Effector memory CD4-positive, alpha-beta T cell (primary cell): ENCODE measurements at regions not wholly inside any gene's neighbourhood (a gene's known extent, or its start where the extent isn't known, plus 50 kb on each side); places are given as distances from the start of the nearest gene placed in this dataset.

Source experiments
- DNase-seq, 3 donors: peaks; one replicate each; pipeline ENCODE4 v3.0.0-alpha.2; 2020
- H3K27ac ChIP-seq: 2 replicates; pipeline ENCODE4 v1.7.0; 2013; ENCODE audit warnings: mild to moderate bottlenecking, low read length, moderate library complexity; ENCODE audit not compliant: insufficient read depth, poor library complexity, severe bottlenecking
- H3K27me3 ChIP-seq: replicated peaks from 2 replicates; pipeline ENCODE4 v1.7.0; 2013; ENCODE audit warnings: mild to moderate bottlenecking, low read length; ENCODE audit not compliant: insufficient read depth, control insufficient read depth, poor library complexity, severe bottlenecking
- H3K36me3 ChIP-seq: 2 replicates; pipeline ENCODE4 v1.7.0; 2013; ENCODE audit warnings: mild to moderate bottlenecking, low read length, moderate library complexity; ENCODE audit not compliant: control insufficient read depth, insufficient read depth
- H3K4me1 ChIP-seq: 2 replicates; pipeline ENCODE4 v1.7.0; 2013; ENCODE audit warnings: low read length, mild to moderate bottlenecking; ENCODE audit not compliant: control insufficient read depth, insufficient read depth, poor library complexity, severe bottlenecking
- H3K4me3 ChIP-seq: 2 replicates; pipeline ENCODE4 v1.7.0; 2013; ENCODE audit warnings: low read length, low read depth, mild to moderate bottlenecking; ENCODE audit not compliant: insufficient read depth, poor library complexity, severe bottlenecking
- H3K9me3 ChIP-seq: 2 replicates; pipeline ENCODE4 v1.7.0; 2013; ENCODE audit warnings: mild to moderate bottlenecking, low read length, moderate library complexity; ENCODE audit not compliant: control insufficient read depth

DNA sequence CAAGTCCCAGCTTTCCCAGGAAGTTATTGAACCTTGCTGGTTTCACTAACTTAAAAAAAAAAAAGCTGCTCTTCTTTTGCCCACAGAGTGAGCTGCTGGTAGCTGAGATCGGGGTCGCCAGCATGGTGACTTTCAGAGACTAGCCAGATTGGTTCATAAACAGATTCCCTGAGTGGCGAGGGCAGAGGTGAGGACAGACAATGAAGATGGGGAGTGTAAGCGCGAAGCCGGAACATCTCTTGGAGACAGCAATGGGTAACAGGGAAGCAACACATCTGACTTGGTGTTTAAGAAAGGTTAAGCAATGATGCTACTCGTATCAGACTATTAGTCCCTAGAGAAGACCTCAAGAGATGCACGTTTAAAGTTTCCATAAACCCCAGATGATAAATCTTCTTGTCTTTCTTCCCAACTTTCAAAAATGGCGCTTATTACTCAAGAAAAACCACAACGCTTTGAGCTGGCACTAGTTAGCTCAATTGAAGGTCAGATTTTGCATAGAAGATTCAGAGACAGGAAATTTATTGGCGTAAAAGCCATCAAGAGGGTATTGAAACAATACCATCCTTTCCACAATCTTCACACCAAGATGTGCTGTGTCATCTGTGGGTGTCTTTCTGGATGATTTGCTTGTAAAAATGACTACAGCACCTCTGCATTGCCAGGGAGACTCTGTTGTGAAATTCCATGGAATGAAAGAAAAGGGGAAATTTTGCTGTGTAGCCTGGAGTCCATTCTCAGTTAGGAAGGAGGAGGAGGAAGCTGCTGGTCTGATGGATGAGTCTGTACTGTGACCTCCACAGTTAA, 193.1 kb upstream of the CXCR4 start:
- no peaks in the 10 kb centered on the region for H3K4me1 ChIP-seq

DNA sequence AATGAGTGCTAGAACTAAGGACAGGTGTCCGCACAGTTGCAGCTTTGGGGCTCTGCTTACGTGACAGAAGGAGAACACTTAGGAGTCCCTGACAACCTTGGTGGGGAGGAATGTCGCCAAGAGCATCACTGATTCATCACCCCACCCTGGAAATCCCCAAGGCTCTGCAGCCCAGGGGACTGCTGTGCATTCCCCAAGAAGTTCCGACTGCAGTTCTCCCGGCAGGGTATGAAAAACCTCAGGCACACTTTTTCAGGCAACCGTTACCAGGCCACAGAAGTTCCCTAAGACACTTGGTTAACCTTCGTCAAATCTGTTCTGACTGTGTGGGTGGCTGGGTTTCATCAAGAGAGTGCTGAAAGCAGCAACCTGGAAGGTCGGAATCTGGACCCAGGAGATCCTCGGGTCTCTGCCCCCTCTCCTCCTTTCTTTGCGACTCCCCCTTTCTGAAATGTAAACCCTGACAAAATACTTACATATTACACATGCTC, 192.1 kb upstream of the CXCR4 start:
- Histone ChIP-seq H3K9me3 (no peaks in the 10 kb centered on the region), H3K4me1 (peaks cover 2% of the 10 kb centered on the region), H3K27ac (no peak overlapping the region), H3K36me3 (no peaks in the 10 kb centered on the region), H3K27me3 (no peaks in the 10 kb centered on the region), H3K4me3 (no peak overlapping the region)
- peak in 2 of 3 donors; percentile 5 to 6 for DNase-seq

More for the DNA sequence above, 193.1 kb upstream of the CXCR4 start:
- Histone ChIP-seq H3K27me3 (no peaks in the 10 kb centered on the region), H3K9me3 (no peaks in the 10 kb centered on the region), H3K27ac (no peak overlapping the region), H3K36me3 (no peaks in the 10 kb centered on the region), H3K4me3 (no peak overlapping the region)
- DNase-seq = no peak

DNA sequence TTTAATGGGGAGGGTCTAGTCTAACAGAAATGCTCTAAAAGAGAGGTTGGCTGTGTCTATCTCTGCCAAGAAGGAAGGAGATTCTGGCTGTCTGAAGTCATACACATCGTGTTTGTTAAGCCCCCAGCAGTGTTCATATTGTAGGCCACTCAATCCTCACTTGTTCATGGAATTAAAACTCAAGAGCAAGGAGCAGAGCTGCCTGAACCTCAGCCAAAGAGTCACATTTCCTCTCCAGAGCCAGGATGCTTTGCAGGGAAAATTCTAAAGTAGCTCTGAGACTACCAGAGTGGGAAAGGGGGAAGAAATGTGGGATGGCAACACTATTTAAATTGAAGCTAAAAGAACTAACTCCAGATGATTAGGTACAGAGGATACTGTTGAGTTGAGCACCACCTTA, 190.7 kb upstream of the CXCR4 start:
- H3K4me1 ChIP-seq = peaks cover 2% of the 10 kb centered on the region
- no peak for DNase-seq
- no peaks in the 10 kb centered on the region for H3K9me3 ChIP-seq
- H3K36me3 ChIP-seq = no peaks in the 10 kb centered on the region
- H3K27me3 ChIP-seq = no peaks in the 10 kb centered on the region
- no peak overlapping the region for H3K4me3 ChIP-seq
- H3K27ac ChIP-seq = no peak overlapping the region

DNA sequence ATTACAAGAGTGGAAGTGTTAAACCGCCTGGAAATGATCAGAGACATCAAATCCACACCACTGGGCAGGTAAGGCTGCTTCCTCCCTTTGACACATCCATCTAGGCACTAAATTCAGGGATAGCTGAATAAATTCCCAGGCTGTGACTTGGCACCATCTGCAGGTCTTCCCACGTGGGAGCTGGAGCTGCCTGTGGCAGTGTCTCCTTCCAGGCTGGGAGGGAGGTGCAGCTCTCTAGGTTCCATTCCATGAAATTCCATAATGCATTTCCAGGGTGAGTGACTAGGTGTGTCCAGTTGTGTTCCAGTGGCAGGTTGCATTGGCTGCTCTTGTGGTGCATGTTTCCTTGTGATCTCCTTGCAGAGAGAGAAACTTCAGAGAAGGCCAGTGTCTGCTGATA, 188.9 kb upstream of the CXCR4 start:
- peaks cover 2% of the 10 kb centered on the region for H3K4me1 ChIP-seq
- H3K9me3 ChIP-seq = no peaks in the 10 kb centered on the region
- no peak for DNase-seq

DNA sequence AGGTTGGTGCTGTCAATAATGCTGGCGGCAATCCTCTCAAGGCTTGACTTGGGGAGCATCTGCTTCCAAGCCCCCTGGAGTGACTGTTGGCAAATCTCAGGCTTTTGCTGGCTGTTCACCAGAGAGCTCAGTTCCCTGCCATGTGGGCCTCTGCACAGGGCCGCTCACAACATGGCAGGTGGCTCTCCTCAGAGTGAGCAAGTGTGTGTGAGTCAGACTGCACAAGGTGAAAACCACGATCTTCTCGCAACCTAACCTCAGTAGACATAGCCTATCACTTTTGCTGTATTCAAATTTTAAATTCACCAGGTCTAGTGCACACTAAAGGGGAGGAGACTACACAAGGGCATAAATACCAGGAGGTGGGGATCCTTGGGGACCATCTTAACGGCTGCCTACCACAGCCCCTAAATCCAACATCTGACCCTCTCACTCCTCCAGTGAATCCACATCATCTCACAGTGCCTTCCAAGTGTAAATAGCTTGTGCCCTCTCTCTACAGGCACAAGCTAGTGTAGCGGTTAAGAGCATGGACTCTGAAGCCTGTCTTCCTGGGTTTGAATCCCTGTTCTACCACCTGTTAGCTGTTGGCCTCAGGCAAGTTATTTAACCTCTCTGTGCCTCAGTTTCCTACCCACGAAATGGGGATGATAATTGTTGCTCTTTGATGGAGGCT, 187.7 kb upstream of the CXCR4 start:
- Histone ChIP-seq H3K36me3 (no peaks in the 10 kb centered on the region), H3K4me3 (no peak overlapping the region), H3K27ac (no peak overlapping the region), H3K4me1 (peaks cover 2% of the 10 kb centered on the region), H3K9me3 (no peaks in the 10 kb centered on the region), H3K27me3 (no peaks in the 10 kb centered on the region)
- peak in 2 of 3 donors; percentile 5 to 13 for DNase-seq

More for the DNA sequence above, 188.9 kb upstream of the CXCR4 start:
- Histone ChIP-seq H3K4me3 (no peak overlapping the region), H3K27me3 (no peaks in the 10 kb centered on the region), H3K36me3 (no peaks in the 10 kb centered on the region), H3K27ac (no peak overlapping the region)

DNA sequence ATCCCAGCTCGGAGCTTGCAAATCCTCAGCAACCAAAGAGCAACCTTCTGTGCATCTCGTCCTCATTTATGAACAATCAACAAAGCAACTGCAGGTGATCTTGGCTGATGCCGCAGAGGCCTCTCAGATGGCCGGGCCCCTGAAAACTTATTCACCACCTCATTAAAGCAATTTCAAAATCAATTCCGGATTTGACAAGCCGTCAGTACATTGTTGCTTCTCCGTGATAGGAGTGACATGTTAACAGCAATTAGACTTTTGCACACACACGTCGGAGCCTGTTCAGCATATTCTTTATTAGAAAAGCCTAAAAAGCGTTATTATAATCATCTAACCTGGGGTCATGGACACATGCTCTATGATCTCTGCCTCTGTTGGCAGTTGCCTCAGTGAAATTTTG, 183.1 kb upstream of the CXCR4 start:
- Histone ChIP-seq H3K4me1 (peaks cover 2% of the 10 kb centered on the region), H3K27ac (no peak overlapping the region), H3K27me3 (no peaks in the 10 kb centered on the region), H3K9me3 (no peaks in the 10 kb centered on the region), H3K4me3 (no peak overlapping the region), H3K36me3 (no peaks in the 10 kb centered on the region)
- no peak for DNase-seq

DNA sequence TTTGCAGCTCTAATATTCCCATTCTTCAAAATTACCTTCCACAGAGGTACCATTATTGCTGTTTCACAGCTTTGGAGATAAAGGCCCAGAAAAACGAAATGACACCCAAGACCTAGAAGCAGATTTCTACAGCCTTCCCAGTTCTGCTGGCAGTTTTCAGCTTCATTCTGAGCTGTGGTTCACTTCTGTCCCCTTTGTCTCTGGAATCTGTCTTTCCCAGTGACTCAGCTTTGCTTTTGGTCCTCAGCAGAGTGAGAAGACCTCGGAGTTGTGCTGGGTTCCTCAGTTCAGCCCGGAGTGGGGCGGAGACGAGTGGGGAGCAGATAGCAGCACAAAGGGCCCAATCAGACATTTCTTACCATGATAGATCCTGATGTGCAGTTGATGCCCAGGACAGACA, 180.7 kb upstream of the CXCR4 start:
- H3K27ac ChIP-seq = no peak overlapping the region
- H3K9me3 ChIP-seq = no peaks in the 10 kb centered on the region
- H3K27me3 ChIP-seq = no peaks in the 10 kb centered on the region
- H3K4me3 ChIP-seq = no peak overlapping the region
- no peak for DNase-seq
- H3K4me1 ChIP-seq = no peaks in the 10 kb centered on the region
- no peaks in the 10 kb centered on the region for H3K36me3 ChIP-seq

DNA sequence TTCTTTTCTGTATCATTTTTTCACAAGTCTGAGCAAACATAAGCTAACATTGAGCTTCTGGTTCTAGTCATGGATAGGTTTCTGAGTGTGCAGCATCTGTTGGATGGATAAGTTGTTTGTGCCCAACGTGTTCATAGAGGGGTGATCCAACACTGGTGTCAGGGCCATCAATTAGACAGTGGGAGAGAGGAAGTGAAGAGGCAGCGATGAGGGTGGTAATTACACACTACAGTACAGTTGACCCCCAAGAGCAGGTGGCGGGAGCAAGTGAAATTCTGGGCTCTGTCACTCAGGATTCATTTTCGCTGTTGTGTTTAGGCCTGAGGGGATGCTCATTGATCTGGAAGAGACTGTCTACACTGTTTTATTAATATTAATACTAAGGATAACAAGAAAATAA, 180.0 kb upstream of the CXCR4 start:
- no peak for DNase-seq
- H3K27ac ChIP-seq = no peak overlapping the region
- no peaks in the 10 kb centered on the region for H3K4me1 ChIP-seq

DNA sequence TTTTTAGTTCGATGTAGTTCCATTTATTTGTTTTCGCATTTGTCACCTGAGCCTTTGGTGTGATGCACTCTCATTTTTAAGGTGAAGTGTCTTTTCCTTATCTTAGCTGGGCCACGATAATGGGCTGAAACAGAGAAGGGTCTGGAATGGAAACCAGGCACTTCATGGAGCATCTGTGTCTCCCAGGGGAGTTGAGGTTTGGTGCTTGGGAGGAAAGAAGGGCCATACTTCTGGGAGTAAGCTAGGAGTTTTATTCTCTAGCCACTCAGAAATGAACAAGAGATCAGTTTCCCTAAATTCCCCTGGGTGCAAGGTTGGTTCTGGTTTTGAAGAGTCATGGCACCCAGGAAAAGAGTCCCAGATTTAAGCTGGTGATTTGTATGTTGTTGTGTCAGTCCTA, 179.4 kb upstream of the CXCR4 start:
- H3K27me3 ChIP-seq = no peaks in the 10 kb centered on the region

More for the DNA sequence above, 180.0 kb upstream of the CXCR4 start:
- Histone ChIP-seq H3K4me3 (no peak overlapping the region), H3K27me3 (no peaks in the 10 kb centered on the region), H3K9me3 (no peaks in the 10 kb centered on the region), H3K36me3 (no peaks in the 10 kb centered on the region)

DNA sequence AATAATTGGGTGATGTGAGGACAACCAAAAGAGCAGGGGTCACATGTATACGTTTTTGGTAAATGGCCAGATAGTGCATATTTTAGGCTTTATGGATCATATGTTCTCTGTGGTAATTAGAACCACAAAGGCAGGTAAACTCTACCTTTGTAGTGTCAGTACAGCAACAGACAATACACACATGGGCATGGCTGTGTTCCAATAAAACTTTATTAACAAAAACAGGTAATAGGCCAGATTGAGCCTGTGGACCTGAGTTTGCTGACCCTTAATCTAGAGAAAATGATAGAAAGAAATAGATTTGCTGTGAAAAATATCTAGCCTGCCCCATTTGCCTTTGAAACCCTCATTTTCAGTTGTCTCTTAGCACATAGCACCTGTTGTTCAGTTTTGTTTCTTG, 177.2 kb upstream of the CXCR4 start:
- Histone ChIP-seq H3K4me3 (no peak overlapping the region), H3K27ac (no peak overlapping the region), H3K36me3 (no peaks in the 10 kb centered on the region), H3K4me1 (no peaks in the 10 kb centered on the region), H3K27me3 (no peaks in the 10 kb centered on the region), H3K9me3 (no peaks in the 10 kb centered on the region)
- DNase-seq = no peak

More for the DNA sequence above, 179.4 kb upstream of the CXCR4 start:
- H3K36me3 ChIP-seq = no peaks in the 10 kb centered on the region
- DNase-seq = no peak
- no peak overlapping the region for H3K4me3 ChIP-seq
- H3K4me1 ChIP-seq = no peaks in the 10 kb centered on the region
- H3K27ac ChIP-seq = no peak overlapping the region
- no peaks in the 10 kb centered on the region for H3K9me3 ChIP-seq
